ENCODE measurements at regions not wholly inside any gene's neighbourhood (a gene's known extent, or its start where the extent isn't known, plus 50 kb on each side); places are given as distances from the start of the nearest gene placed in this dataset.

DNA sequence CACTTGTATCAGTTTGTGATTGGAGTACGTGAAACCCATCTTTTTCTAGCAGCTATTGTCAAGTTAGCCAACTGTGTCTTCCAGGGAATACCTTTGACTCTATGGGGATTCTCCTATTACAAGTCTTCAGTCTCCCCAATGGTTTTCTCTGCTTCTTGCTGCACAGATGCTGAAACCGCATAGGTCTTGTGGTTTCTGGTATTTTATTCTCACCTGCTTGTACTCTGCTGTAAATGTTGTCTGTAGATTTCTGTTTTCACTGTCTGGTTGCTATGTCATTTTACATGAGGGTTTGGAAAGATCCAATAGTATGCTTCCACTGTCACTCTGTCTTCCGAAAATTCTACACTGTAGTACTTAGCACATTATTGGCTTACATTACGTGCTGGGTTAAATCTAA is 1196.9 kb upstream of the C9orf72 start:
- Histone ChIP-seq H3K4me3 (no peak overlapping the region), H3K9me3 (ENCODE audit: low read depth) (no peaks in the 10 kb centered on the region), H2AFZ (replicated peaks) (no peak overlapping the region), H4K20me1 (ENCODE audit: low read depth) (no peaks in the 10 kb centered on the region), H3K79me2 (ENCODE audit: low read depth) (no peaks in the 10 kb centered on the region), H3K4me2 (no peak overlapping the region), H3F3A (ENCODE audit: low read depth) (no peaks in the 10 kb centered on the region), H3K27me3 (no peaks in the 10 kb centered on the region), H3K9ac (no peak overlapping the region), H3K36me3 (no peaks in the 10 kb centered on the region), H3K4me1 (no peaks in the 10 kb centered on the region), H3K27ac (no peak overlapping the region)
- Mint-ChIP-seq H3K4me1 (no peaks in the 10 kb centered on the region), H3K27ac (no peak overlapping the region), H3K27me3 (ENCODE audit: insufficient read depth, low read depth) (peaks cover 2% of the 10 kb centered on the region), H3K4me3 (no peak overlapping the region), H3K36me3 (no peaks in the 10 kb centered on the region), H3K9me3 (no peaks in the 10 kb centered on the region)
- no peak for TF ChIP-seq EZH2phosphoT487 (IDR thresholded peaks at IDR 0.05)
- TF ChIP-seq, protein P1, sequence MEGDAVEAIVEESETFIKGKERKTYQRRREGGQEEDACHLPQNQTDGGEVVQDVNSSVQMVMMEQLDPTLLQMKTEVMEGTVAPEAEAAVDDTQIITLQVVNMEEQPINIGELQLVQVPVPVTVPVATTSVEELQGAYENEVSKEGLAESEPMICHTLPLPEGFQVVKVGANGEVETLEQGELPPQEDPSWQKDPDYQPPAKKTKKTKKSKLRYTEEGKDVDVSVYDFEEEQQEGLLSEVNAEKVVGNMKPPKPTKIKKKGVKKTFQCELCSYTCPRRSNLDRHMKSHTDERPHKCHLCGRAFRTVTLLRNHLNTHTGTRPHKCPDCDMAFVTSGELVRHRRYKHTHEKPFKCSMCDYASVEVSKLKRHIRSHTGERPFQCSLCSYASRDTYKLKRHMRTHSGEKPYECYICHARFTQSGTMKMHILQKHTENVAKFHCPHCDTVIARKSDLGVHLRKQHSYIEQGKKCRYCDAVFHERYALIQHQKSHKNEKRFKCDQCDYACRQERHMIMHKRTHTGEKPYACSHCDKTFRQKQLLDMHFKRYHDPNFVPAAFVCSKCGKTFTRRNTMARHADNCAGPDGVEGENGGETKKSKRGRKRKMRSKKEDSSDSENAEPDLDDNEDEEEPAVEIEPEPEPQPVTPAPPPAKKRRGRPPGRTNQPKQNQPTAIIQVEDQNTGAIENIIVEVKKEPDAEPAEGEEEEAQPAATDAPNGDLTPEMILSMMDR (IDR thresholded peaks at IDR 0.05): no peak
- no peak for TF ChIP-seq EZH2 (IDR thresholded peaks at IDR 0.05)
- DNase-seq (ENCODE audit: low spot score): no peak

DNA sequence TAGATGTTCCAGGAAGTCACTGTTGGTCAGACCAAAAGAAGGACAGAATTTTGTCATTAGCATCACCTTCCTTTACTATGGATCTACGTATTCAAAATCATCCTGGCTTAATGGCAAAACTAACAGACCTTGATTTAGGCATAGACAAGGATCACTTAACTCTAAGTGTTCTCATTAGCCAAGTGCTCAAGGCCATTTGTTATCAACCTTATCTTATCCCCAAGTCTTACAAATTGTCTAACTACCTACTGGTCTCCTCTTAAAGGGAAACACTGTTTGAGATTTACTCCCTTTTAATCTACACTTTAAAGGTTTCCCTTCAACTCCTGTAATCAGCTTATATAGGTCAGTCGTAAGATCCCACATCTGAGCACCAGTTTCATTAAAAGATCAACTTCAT is 1197.5 kb upstream of the C9orf72 start:
- Histone ChIP-seq H3K27ac (no peak overlapping the region), H3K36me3 (no peaks in the 10 kb centered on the region), H3K4me1 (no peaks in the 10 kb centered on the region), H3K27me3 (no peaks in the 10 kb centered on the region), H3F3A (ENCODE audit: low read depth) (no peaks in the 10 kb centered on the region), H3K9ac (no peak overlapping the region), H3K4me2 (no peak overlapping the region), H2AFZ (replicated peaks) (no peak overlapping the region), H3K4me3 (no peak overlapping the region), H3K79me2 (ENCODE audit: low read depth) (no peaks in the 10 kb centered on the region), H4K20me1 (ENCODE audit: low read depth) (no peaks in the 10 kb centered on the region), H3K9me3 (ENCODE audit: low read depth) (no peaks in the 10 kb centered on the region)
- no peaks in the 10 kb centered on the region for H3K4me1 Mint-ChIP-seq
- no peaks in the 10 kb centered on the region for H3K36me3 Mint-ChIP-seq
- H3K27ac Mint-ChIP-seq: no peak overlapping the region
- TF ChIP-seq EZH2 (IDR thresholded peaks at IDR 0.05) (no peak), EZH2phosphoT487 (IDR thresholded peaks at IDR 0.05) (no peak)
- TF ChIP-seq, protein P1 (IDR thresholded peaks at IDR 0.05): no peak
- H3K9me3 Mint-ChIP-seq: no peaks in the 10 kb centered on the region
- peaks cover 2% of the 10 kb centered on the region for H3K27me3 Mint-ChIP-seq (ENCODE audit: insufficient read depth, low read depth)
- no peak overlapping the region for H3K4me3 Mint-ChIP-seq
- DNase-seq (ENCODE audit: low spot score): no peak

DNA sequence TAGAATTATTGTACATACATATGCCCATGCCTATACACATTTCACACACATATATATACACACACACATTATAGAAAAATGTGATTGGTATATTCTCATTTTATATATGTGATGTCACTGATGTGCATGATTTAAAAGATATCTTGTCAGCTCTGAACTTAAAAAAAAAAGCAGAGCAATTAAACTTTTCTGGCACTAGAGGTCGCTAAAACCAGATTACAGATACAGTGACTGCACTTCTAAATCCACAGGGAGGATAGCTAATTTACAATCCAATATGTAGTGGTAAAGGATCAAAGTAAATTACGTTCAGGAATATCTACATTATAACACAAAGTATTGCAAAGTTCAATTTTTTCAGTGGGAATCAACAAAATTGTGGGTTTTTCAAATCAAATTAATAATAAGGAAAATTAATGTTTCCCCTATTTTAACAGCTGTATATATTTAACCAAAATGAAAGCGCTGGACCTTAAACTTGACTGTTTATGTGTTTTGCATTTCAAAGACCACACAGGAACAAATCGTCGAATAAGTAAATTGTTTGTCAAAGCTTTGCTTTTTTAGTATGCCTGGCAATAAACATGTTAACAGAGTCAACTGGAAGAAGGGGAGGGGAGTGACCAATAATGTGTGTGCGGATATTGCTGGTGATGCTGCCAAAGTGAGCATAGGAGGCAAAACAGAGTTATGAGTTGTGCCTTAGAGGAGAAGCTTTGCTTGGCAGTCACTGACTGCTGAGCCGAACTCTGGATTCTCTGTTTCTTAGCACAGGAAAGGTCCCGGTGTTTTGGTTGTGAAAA is 1201.4 kb upstream of the C9orf72 start:
- Histone ChIP-seq H4K20me1 (ENCODE audit: low read depth) (no peaks in the 10 kb centered on the region), H3K4me1 (no peaks in the 10 kb centered on the region), H3K4me3 (no peak overlapping the region), H3K36me3 (no peaks in the 10 kb centered on the region), H3K27me3 (no peaks in the 10 kb centered on the region), H3K9ac (no peak overlapping the region), H3K4me2 (no peak overlapping the region), H3K79me2 (ENCODE audit: low read depth) (no peaks in the 10 kb centered on the region), H3K27ac (no peak overlapping the region), H3F3A (ENCODE audit: low read depth) (no peaks in the 10 kb centered on the region), H3K9me3 (ENCODE audit: low read depth) (no peaks in the 10 kb centered on the region), H2AFZ (replicated peaks) (no peak overlapping the region)
- no peaks in the 10 kb centered on the region for H3K36me3 Mint-ChIP-seq
- no peaks in the 10 kb centered on the region for H3K9me3 Mint-ChIP-seq
- no peak overlapping the region for H3K27ac Mint-ChIP-seq
- TF ChIP-seq, protein P1 (IDR thresholded peaks at IDR 0.05): peak; percentile 87
- no peak for TF ChIP-seq EZH2phosphoT487 (IDR thresholded peaks at IDR 0.05)
- H3K4me1 Mint-ChIP-seq: no peaks in the 10 kb centered on the region
- peak; percentile 32 for DNase-seq (ENCODE audit: low spot score)
- H3K4me3 Mint-ChIP-seq: no peak overlapping the region
- H3K27me3 Mint-ChIP-seq (ENCODE audit: insufficient read depth, low read depth): peaks cover 2% of the 10 kb centered on the region

Data from neural progenitor cell (in vitro differentiated cells).